BE2C (cell line): ENCODE measurements at regions not wholly inside any gene's neighbourhood (a gene's known extent, or its start where the extent isn't known, plus 50 kb on each side); places are given as distances from the start of the nearest gene placed in this dataset.

ENCODE experiments used
- DNase-seq: peaks from one replicate; pipeline ENCODE4 v3.0.0-alpha.2; 2020
- H3K27me3 ChIP-seq: fragments of 250-450 bp; sonication (Bioruptor Pico); 2 replicates; pipeline ENCODE4 v1.5.1; 2020; ENCODE audit warnings: mild to moderate bottlenecking
- H3K36me3 ChIP-seq: fragments of 250-450 bp; sonication (Bioruptor Pico); 2 replicates; pipeline ENCODE4 v1.5.1; 2020; ENCODE audit warnings: mild to moderate bottlenecking
- H3K4me1 ChIP-seq: fragments of 250-450 bp; sonication (Bioruptor Pico); 2 replicates; pipeline ENCODE4 v1.5.1; 2020
- H3K4me3 ChIP-seq: 2 replicates; pipeline ENCODE4 v1.5.1; 2011; ENCODE audit warnings: low read depth, low read length
- H3K9me3 ChIP-seq: fragments of 250-450 bp; sonication (Bioruptor Pico); 2 replicates; pipeline ENCODE4 v1.5.1; 2020
- TF ChIP-seq, protein P1 (sequence below): IDR thresholded peaks from 2 replicates; pipeline ENCODE4 v1.5.1; 2012; ENCODE audit warnings: mild to moderate bottlenecking, low read depth, low read length

DNA sequence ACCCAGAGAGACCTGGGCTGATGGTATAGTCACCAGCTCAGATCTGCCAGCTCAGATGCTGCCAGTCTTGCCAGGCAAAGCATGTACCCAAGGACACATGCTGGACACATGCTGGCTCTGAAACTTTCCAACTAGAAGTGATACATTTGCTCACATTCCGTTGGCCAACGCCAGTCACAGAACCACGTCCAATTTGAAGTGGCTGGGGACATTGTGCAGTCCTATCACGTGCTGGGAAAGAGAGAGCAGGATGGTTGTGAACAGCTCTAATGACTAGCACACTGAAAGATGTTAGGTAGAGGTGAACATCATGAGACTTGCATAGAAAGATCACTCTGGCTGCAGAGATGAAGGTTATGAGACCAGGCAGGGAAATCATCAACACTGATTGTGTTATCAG is 308.5 kb upstream of the ROPN1 start:
- Histone ChIP-seq H3K9me3 (no peaks in the 10 kb centered on the region), H3K4me3 (no peak overlapping the region), H3K36me3 (no peaks in the 10 kb centered on the region; the same call in 1 of the 2 replicates), H3K27me3 (no peaks in the 10 kb centered on the region), H3K4me1 (peaks cover 75% of the 10 kb centered on the region)
- TF ChIP-seq, protein P1, sequence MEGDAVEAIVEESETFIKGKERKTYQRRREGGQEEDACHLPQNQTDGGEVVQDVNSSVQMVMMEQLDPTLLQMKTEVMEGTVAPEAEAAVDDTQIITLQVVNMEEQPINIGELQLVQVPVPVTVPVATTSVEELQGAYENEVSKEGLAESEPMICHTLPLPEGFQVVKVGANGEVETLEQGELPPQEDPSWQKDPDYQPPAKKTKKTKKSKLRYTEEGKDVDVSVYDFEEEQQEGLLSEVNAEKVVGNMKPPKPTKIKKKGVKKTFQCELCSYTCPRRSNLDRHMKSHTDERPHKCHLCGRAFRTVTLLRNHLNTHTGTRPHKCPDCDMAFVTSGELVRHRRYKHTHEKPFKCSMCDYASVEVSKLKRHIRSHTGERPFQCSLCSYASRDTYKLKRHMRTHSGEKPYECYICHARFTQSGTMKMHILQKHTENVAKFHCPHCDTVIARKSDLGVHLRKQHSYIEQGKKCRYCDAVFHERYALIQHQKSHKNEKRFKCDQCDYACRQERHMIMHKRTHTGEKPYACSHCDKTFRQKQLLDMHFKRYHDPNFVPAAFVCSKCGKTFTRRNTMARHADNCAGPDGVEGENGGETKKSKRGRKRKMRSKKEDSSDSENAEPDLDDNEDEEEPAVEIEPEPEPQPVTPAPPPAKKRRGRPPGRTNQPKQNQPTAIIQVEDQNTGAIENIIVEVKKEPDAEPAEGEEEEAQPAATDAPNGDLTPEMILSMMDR = no peak
- no peak for DNase-seq

DNA sequence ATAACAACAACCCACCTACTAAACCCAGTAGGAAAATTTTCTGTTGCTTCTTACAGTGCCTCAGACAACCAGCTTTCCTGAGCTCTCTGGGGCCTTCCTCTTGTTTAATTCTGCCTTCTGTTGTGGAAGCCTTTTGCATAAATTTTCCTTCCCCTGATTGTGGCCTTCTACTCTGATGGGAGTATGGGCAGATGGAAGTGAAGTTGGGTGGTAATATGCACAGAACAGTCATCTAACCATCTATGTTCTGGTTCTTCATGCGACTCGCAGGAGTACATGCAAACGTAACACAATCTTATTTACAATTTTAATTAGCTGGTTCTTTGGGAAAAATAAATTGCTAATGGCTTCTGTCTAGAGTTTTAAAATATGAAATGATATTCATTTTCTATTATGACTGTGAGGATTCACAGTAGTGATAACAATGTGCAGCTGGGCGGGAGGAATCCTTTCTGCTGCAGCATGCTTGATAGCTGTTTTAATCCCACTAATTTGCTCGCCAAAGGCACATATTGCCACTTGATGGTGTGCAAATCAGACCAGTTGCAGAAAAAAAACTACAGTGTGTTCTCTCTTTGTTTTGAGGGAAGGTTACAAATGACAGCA is 311.5 kb upstream of the ROPN1 start:
- no peaks in the 10 kb centered on the region; the same call in none of the 2 replicates for H3K36me3 ChIP-seq
- no peaks in the 10 kb centered on the region for H3K27me3 ChIP-seq
- TF ChIP-seq, protein P1 = no peak
- H3K9me3 ChIP-seq = no peaks in the 10 kb centered on the region; the same call in 1 of the 2 replicates
- no peak overlapping the region for H3K4me3 ChIP-seq
- peaks cover 50% of the 10 kb centered on the region for H3K4me1 ChIP-seq
- DNase-seq = no peak

DNA sequence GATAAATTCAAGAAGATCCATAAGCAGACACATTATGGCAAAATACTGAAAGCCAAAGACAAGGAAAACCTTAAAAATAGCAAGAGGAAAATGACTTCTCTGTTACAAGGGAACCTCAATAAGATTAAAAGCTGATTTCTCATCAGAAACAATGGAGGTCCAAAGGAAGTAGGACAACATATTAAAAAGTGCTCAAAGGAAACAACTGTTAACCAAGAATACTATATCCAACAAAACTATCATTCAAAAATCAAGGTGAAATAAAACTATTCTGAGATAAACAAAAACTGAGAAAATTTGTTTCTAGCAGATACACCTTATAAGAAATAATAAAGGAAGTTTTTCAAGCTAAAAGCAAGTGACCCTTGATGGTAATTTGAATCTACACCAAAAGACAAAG is 314.7 kb upstream of the ROPN1 start:
- no peak for DNase-seq
- no peaks in the 10 kb centered on the region; the same call in 1 of the 2 replicates for H3K9me3 ChIP-seq

DNA sequence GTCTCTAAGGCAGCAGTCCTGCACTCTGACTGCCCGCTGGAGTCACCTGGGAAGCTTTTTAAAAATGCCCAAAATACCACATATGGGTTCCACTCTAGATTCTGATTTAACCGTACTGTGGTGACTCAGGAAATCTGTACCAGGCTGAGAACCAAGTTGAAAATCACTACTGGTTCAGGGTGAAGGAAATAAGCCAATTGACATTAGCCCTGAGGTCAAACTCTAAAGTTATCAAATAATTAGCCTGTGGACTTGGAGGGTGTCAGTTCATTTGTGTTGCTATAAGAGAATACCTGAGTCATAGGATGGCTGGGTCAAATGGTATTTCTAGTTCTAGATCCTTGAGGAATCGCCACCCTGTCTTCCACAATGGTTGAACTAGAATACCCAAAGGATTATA is 321.7 kb upstream of the ROPN1 start:
- Histone ChIP-seq H3K36me3 (no peaks in the 10 kb centered on the region), H3K9me3 (no peaks in the 10 kb centered on the region), H3K4me1 (peaks cover 15% of the 10 kb centered on the region), H3K27me3 (no peaks in the 10 kb centered on the region), H3K4me3 (no peak overlapping the region)
- DNase-seq = no peak
- TF ChIP-seq, protein P1 = no peak

More for the DNA sequence above, 314.7 kb upstream of the ROPN1 start:
- Histone ChIP-seq H3K4me3 (no peak overlapping the region), H3K27me3 (no peaks in the 10 kb centered on the region), H3K4me1 (peaks cover 33% of the 10 kb centered on the region), H3K36me3 (no peaks in the 10 kb centered on the region; the same call in 1 of the 2 replicates)
- TF ChIP-seq, protein P1 = no peak

DNA sequence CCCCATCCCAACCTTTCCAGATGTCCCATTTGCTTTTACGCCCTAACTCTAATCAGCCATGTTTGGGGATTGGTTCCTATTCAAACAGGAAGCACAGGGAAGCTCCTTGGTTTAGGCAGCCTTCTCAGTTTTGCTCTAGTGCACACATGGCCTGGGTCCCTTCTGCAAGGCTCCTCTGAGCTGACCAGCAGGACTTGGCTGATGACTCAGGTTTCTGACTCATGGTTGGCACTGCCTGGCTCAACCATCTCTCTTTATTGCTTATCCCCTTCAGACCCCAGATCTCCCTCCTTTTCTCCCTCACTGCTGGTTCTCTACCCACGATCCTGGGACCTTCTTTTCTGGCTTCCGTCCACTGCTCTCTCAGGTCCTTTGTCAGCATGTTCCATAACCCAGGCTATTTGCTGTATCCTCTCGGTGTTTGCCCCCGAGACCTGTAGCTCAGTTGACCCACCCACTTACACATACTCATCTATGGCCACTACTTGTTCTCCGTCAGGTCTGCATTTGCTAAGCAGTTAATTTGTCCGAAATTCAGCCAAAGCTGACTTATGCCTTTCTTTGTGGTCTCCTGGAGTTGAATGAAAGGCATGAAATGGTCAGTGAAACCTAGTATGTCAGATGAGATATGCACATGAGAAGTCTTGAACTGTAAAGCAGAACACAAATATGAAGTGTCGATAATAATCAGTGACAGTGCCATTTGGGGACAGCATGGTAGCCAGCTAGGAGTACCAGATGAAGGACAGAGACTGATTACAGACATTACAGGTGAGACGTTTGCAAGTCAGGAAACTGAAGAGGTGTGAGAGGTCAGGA is 323.5 kb upstream of the ROPN1 start:
- H3K4me3 ChIP-seq = no peak overlapping the region
- TF ChIP-seq, protein P1 = no peak
- no peaks in the 10 kb centered on the region for H3K9me3 ChIP-seq
- H3K27me3 ChIP-seq = no peaks in the 10 kb centered on the region
- no peak for DNase-seq
- H3K4me1 ChIP-seq = peaks cover 17% of the 10 kb centered on the region
- no peaks in the 10 kb centered on the region for H3K36me3 ChIP-seq

DNA sequence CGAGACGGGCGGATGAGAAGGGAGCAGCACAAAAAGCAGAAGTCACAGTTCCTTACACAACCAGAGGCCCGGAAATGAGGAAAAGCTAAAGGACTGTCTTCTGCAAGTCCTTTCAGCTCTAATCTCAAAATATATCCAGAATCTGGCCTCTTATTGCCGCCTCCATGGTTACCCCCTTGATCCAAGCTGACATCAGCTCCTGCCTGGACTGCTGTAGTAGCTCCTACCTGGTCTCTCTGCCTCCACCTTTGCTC is 324.0 kb upstream of the ROPN1 start:
- no peak for DNase-seq
- Histone ChIP-seq H3K4me1 (peaks cover 22% of the 10 kb centered on the region), H3K4me3 (no peak overlapping the region), H3K36me3 (no peaks in the 10 kb centered on the region), H3K9me3 (no peaks in the 10 kb centered on the region), H3K27me3 (no peaks in the 10 kb centered on the region)
- TF ChIP-seq, protein P1 = no peak
